Osteocyte (in vitro differentiated cells): ENCODE measurements at regions not wholly inside any gene's neighbourhood (a gene's known extent, or its start where the extent isn't known, plus 50 kb on each side); places are given as distances from the start of the nearest gene placed in this dataset.

Experiments used
- DNase-seq: peaks from one replicate; pipeline ENCODE4 v3.0.0; 2021; ENCODE audit warnings: mixed read lengths; ENCODE audit not compliant: unreplicated experiment; ENCODE audit errors: extremely low spot score
- H3K27ac Mint-ChIP-seq: one replicate; pipeline ENCODE4 v1.8.0; 2021; ENCODE audit warnings: mild to moderate bottlenecking, mixed read lengths; ENCODE audit not compliant: unreplicated experiment
- H3K27me3 Mint-ChIP-seq: one replicate; pipeline ENCODE4 v1.8.0; 2021; ENCODE audit warnings: mixed read lengths; ENCODE audit not compliant: unreplicated experiment
- H3K36me3 Mint-ChIP-seq: one replicate; pipeline ENCODE4 v1.8.0; 2021; ENCODE audit warnings: mixed read lengths; ENCODE audit not compliant: unreplicated experiment
- H3K4me1 Mint-ChIP-seq: one replicate; pipeline ENCODE4 v1.8.0; 2021; ENCODE audit warnings: mixed read lengths; ENCODE audit not compliant: unreplicated experiment
- H3K4me3 Mint-ChIP-seq: one replicate; pipeline ENCODE4 v1.8.0; 2021; ENCODE audit warnings: mild to moderate bottlenecking, moderate library complexity, mixed read lengths; ENCODE audit not compliant: unreplicated experiment
- H3K9me3 Mint-ChIP-seq: one replicate; pipeline ENCODE4 v1.8.0; 2021; ENCODE audit warnings: mixed read lengths; ENCODE audit not compliant: unreplicated experiment
- CTCF ChIP-seq: fragments of 200-600 bp; sonication (generic); IDR thresholded peaks from 2 replicates; pipeline ENCODE4 v1.5.0; 2021; ENCODE audit warnings: antibody characterized with exemption, mild to moderate bottlenecking, moderate library complexity

GRCh38 chr4:17327591-17327990 is 184.3 kb downstream of the QDPR start:
- no peak for DNase-seq
- Mint-ChIP-seq H3K36me3 (no peaks in the 10 kb centered on the region), H3K9me3 (no peaks in the 10 kb centered on the region), H3K4me1 (peaks cover 20% of the 10 kb centered on the region), H3K27ac (no peak overlapping the region), H3K4me3 (no peak overlapping the region), H3K27me3 (peaks cover 21% of the 10 kb centered on the region)
- no peak for TF ChIP-seq CTCF

GRCh38 chr4:17326756-17327155 is 185.1 kb downstream of the QDPR start:
- no peak for TF ChIP-seq CTCF
- peaks cover 21% of the 10 kb centered on the region for H3K27me3 Mint-ChIP-seq
- DNase-seq = no peak
- no peaks in the 10 kb centered on the region for H3K9me3 Mint-ChIP-seq
- H3K4me1 Mint-ChIP-seq = peaks cover 20% of the 10 kb centered on the region
- no peaks in the 10 kb centered on the region for H3K36me3 Mint-ChIP-seq
- H3K27ac Mint-ChIP-seq = no peak overlapping the region
- no peak overlapping the region for H3K4me3 Mint-ChIP-seq

- DNase-seq = no peak
- Mint-ChIP-seq H3K4me3 (no peak overlapping the region), H3K27me3 (peaks cover 17% of the 10 kb centered on the region), H3K9me3 (no peaks in the 10 kb centered on the region), H3K36me3 (no peaks in the 10 kb centered on the region), H3K27ac (no peak overlapping the region), H3K4me1 (peaks cover 20% of the 10 kb centered on the region)
- no peak for TF ChIP-seq CTCF
Measured at GRCh38 chr4:17325098-17325497, 186.8 kb downstream of the QDPR start.

- Mint-ChIP-seq H3K27me3 (peaks cover 17% of the 10 kb centered on the region), H3K27ac (no peak overlapping the region), H3K9me3 (no peaks in the 10 kb centered on the region), H3K4me3 (no peak overlapping the region), H3K4me1 (peaks cover 20% of the 10 kb centered on the region), H3K36me3 (no peaks in the 10 kb centered on the region)
- no peak for DNase-seq
- TF ChIP-seq CTCF = peak; percentile 85
Measured at GRCh38 chr4:17324386-17324830, 187.5 kb downstream of the QDPR start.

GRCh38 chr4:17323554-17324385 is 188.1 kb downstream of the QDPR start:
- Mint-ChIP-seq H3K36me3 (no peaks in the 10 kb centered on the region), H3K4me3 (no peak overlapping the region), H3K27me3 (peaks cover 17% of the 10 kb centered on the region), H3K4me1 (peaks cover 20% of the 10 kb centered on the region), H3K9me3 (no peaks in the 10 kb centered on the region), H3K27ac (peak overlapping the region; percentile 5)
- no peak for TF ChIP-seq CTCF
- DNase-seq = no peak
